ENCODE measurements at regions not wholly inside any gene's neighbourhood (a gene's known extent, or its start where the extent isn't known, plus 50 kb on each side); places are given as distances from the start of the nearest gene placed in this dataset.

- no peak for TF ChIP-seq GTF2F1 (IDR thresholded peaks at IDR 0.05; ENCODE audit: borderline replicate concordance, low read depth, low read length)
- TF ChIP-seq MAX (IDR thresholded peaks at IDR 0.05): no peak
Measured at GRCh38 chr9:113754739-113755138, 121.4 kb upstream of the ZNF618 start (continued).
